GM21447 (cell line): ENCODE measurements at regions not wholly inside any gene's neighbourhood (a gene's known extent, or its start where the extent isn't known, plus 50 kb on each side); places are given as distances from the start of the nearest gene placed in this dataset.
"Not testable (repeated sequence)": the region's sequence is repeated elsewhere in the genome, so short reads cannot be mapped to it uniquely, and the experiment has no call there.

Experiments
- ATAC-seq: cut with Tn5 transposase; IDR thresholded peaks from one replicate; pipeline ENCODE4 v1.9.1; 2021; ENCODE audit not compliant: unreplicated experiment

GRCh38 chr4:1589098-1589497 lies 95.0 kb downstream of the FAM53A start:
- ATAC-seq = no peak

DNA sequence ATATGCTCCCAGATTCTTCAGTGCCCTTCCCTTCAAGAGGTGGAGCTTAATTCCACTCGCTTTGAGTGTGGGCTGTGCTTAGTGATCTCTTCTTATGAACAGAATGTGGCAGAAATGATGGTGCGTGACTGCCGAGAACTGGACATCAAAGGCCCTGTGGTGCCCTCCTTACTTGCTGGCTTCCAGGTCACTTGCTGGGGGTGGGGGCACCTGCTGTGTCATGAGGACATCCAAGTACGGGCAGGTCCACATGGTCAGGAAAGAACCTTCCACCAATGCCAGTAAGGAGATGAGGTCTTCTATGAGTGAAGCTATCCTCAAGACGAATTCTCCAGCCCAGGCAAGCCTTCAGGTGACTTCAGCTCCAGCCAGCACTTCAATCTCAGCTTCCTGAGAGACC lies 95.8 kb downstream of the FAM53A start:
- ATAC-seq = no peak

DNA sequence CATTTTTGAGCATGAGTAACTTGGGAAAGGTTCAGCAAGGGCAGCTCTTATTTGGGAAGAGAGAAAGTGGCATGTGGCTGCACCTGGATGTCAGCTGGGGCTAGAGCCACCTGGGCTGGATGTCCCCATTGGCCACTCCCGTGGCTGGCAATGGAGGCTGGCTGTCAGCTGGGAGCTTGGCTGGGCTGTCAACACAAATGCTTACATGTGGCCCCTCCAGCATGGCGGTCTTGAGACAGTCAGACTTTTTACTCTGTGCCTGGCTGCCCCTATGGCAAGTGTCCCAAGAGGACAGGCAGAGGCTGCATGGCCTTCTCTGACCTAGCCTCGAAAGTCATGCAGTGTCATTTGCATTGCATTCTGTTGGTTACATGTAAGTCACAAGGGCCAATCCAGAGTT lies 99.6 kb downstream of the FAM53A start:
- no peak for ATAC-seq

GRCh38 chr4:1583859-1584258 lies 100.3 kb downstream of the FAM53A start:
- no peak for ATAC-seq

GRCh38 chr4:1583051-1583785 lies 100.9 kb downstream of the FAM53A start:
- no peak for ATAC-seq

DNA sequence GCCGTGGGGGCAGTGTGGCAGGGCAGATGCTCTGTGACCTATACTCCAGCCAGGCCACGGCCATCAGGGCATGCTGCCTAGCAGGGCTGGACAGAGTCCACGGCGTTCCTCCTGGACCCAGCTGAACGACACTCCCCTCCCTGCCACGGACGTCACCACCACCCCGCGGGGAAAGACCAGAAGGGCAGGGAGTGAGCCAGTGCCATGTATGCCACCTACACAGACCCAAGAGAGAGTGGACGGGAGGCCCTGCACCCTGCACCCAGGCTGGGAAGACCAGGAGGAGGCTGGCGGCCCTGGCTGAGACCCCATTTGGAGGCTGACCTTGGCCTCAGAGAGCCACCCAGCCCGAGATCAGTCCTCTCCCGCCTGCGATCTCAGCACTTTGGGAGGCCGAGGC lies 101.9 kb downstream of the FAM53A start:
- no peak for ATAC-seq

DNA sequence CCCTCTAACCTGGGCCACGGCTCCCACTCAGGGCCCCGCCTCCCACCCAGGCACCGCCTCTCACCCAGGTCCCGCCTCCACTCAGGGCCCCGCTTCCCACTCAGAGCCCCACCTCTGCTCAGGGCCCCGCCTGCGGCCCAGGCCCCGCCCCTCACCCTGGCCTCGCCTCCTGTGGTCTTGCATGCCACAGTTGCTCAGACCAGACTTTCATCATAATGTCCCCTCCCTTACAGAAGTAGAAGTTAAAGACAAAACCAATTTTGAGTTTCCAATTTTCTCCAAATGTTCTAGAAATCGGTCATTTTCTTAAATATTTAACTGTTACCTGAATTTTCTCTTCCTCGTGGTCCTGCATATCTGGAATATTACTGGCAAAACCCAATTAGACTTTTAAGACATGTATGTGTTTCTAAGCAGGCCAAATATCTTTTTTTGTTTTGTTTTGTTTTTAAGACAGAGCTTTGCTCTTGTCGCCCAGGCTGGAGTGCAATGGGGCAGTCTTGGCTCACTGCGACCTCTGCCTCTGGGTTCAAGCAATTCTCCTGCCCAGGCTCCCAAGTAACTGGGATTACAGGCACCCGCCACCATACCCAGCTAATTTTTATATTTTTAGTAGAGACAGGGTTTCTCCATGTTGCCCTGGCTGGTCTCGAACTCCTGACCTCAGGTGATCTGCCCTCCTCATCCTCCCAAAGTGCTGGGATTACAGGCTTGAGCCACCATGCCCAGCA lies 102.8 kb downstream of the FAM53A start:
- ATAC-seq = peak; percentile 59

DNA sequence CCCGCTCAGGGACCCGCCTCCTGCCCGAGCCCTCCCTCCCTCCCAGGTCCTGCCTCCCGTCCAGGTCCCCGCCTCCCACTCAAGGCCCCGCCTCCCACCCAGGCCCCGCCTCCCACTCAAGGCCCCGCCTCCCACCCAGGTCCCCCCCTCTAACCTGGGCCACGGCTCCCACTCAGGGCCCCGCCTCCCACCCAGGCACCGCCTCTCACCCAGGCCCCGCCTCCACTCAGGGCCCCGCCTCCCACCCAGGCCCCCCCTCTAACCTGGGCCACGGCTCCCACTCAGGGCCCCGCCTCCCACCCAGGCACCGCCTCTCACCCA lies 103.5 kb downstream of the FAM53A start:
- not testable (repeated sequence) for ATAC-seq

GRCh38 chr4:1579901-1580691 lies 104.0 kb downstream of the FAM53A start:
- peak; percentile 52 for ATAC-seq

- ATAC-seq = no peak
Observed at GRCh38 chr4:1579001-1579900, 104.9 kb downstream of the FAM53A start.

- ATAC-seq = no peak
Observed at GRCh38 chr4:1578251-1578773, 105.8 kb downstream of the FAM53A start.

- ATAC-seq = no peak
Observed at GRCh38 chr4:1577822-1578217, 106.3 kb downstream of the FAM53A start.

DNA sequence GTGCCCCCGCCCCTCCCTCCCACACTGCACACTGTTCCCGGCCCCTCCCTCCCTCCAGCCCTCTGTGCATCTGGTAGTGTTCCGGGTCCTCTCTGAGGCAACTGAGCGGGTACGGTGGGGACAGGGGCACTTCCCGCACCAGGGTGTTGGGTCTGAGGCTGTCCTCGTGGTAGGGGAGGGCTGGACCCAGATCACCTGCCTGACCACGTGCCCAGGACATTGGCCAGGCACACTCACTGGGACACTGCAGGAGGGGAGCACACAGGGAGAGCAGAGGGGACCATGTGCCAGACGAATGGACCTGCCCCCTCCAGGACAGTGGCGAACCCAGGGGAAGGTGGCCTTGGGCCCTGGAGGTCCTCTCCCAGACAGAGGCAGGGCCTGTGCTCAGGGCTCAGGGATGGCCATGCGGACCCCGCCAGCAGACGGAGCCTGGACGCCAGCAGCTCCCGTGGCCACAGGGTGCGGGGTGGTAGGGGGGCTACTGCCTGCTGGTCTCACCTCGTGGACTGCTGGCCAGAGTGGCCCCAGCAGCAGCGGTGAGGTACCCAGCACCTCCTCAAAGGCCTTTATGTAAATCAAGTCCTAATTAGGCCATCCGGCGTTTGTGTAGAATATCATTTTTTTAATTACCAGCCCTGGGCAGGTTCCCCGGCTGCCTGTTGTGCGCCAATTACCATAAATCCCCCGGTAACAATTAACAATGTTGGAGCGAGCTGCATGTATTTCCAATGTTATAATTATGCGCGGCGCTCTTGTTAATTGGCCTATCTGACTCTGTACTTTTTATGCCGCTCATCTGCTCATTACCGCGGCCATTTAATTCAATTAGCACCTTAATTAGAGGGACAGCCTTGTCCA lies 106.9 kb downstream of the FAM53A start:
- ATAC-seq = no peak

- ATAC-seq = no peak
Observed at GRCh38 chr4:1576304-1576960, 107.7 kb downstream of the FAM53A start.

DNA sequence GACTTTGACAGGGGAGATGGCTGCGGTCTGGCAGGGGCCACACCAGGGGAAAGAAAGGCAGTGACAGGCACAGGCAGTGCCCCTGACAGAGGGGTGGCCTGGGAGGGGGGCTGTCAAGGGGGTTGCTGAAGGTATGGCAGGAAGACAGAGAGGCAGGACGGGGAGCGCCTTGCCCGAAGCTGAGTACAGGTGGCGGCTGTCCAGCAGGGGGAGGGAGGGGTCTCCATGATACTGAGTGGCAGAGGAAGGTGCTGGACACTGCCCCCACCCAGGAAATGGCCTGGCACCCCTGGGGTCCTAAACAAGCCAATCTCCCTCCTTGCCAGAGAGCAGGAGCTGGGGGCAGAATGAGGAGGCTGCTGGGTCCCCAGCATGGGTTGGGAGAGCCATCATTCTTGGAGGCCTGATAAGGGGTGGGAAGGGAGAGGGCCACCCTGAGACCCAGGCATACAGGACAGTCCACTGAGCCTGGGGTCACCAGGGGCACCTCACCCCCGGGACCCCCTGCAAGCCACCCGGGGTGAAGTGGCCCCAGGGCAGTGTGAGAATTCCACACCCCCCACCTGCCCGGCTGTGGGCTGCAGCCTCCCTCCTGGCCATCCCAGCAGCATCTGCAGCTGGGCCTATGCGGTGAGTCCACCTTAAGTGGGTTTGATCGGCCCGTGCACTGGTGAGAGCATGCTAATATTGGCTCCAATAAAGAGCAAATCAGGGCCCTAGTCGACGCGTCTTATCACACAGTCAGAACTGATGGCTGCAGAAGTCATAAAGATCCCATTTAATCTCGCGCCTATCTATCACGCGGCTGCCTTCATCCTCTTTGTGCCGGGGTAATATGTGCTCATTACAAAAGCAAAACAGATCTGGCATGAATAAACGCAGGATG lies 108.5 kb downstream of the FAM53A start:
- no peak for ATAC-seq

DNA sequence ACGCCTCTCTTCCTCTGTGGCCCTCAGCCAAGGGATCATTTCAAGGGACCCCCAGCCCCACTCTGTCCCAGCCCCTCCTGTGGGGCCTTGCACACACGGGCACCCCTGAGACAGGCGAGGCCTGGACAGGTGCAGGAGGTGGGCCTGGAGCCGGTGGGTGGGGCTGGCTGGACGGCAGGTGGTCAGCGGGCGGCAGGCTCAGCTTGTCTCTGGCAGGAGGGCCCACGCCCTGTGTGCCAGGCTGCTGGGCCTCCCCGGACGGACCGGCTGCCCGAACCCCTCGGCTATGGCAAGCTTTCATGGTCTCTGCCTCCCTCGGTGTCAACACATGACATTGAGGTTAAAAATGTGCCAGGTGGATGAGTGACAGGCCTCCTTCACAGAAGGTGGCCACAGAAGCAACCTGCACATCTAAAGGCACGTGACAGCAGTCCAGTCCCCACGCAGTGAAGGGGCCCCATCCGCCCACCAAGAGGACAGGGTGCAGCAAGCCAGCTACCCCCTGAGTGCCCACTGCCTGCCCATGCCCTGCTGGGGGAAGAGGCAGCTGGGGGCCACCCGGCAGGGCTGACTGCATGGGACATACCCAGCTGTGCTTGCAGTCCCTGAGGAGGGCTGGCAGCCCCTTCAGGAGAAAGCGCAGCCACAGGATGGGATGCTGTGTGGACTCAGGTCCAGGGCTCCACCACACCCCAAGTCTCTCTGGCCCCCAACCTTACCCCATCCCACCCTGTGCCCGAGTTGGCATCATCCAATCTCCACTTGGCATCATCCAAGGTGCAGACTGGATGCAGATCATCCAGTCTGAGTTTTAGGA lies 109.3 kb downstream of the FAM53A start:
- no peak for ATAC-seq

- ATAC-seq = no peak
Observed at GRCh38 chr4:1573830-1574459, 110.2 kb downstream of the FAM53A start.
